ENCODE measurements at regions not wholly inside any gene's neighbourhood (a gene's known extent, or its start where the extent isn't known, plus 50 kb on each side); places are given as distances from the start of the nearest gene placed in this dataset.

DNA sequence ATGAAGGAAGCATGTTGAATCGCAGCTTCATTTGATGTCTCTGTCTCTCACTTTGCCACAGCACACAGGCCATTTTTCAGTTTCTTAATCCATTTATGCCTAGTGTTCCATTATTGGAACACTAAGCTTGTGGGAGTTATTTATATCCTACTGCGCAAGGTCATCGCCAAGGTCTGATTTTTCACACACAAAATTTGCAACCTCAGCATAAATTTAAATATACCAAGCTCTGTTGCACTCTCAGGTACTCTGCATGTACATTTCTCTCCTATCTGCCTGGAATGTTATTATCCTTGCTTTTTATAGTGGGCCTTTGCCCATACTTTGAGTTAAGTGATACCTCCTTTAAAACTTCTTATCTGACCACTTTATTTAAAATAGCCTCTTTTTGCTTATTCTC, 519.2 kb upstream of the TOM1L1 start:
- Histone ChIP-seq H3K27ac (ENCODE audit: low read depth, low read length) (no peak overlapping the region), H3K4me3 (ENCODE audit: insufficient read depth, low read length) (no peak overlapping the region), H2AFZ (ENCODE audit: low read length) (no peak overlapping the region), H3K4me2 (ENCODE audit: insufficient read depth, low read length) (no peak overlapping the region), H3K4me1 (ENCODE audit: insufficient read depth, low read length) (no peaks in the 10 kb centered on the region), H3K36me3 (ENCODE audit: insufficient read depth, low read length) (no peaks in the 10 kb centered on the region), H3K27me3 (ENCODE audit: insufficient read depth, low read length) (no peaks in the 10 kb centered on the region), H3K79me2 (ENCODE audit: insufficient read depth, low read length) (no peaks in the 10 kb centered on the region), H4K20me1 (ENCODE audit: insufficient read depth, low read length) (no peaks in the 10 kb centered on the region), H3K9me3 (ENCODE audit: low read depth, low read length) (no peaks in the 10 kb centered on the region)
- TF ChIP-seq, protein P1, sequence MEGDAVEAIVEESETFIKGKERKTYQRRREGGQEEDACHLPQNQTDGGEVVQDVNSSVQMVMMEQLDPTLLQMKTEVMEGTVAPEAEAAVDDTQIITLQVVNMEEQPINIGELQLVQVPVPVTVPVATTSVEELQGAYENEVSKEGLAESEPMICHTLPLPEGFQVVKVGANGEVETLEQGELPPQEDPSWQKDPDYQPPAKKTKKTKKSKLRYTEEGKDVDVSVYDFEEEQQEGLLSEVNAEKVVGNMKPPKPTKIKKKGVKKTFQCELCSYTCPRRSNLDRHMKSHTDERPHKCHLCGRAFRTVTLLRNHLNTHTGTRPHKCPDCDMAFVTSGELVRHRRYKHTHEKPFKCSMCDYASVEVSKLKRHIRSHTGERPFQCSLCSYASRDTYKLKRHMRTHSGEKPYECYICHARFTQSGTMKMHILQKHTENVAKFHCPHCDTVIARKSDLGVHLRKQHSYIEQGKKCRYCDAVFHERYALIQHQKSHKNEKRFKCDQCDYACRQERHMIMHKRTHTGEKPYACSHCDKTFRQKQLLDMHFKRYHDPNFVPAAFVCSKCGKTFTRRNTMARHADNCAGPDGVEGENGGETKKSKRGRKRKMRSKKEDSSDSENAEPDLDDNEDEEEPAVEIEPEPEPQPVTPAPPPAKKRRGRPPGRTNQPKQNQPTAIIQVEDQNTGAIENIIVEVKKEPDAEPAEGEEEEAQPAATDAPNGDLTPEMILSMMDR (IDR thresholded peaks at IDR 0.05; ENCODE audit: extremely low read depth, low read depth, low read length), result no peak
- no peak for DNase-seq (ENCODE audit: insufficient read length, low spot score, missing footprints)

DNA sequence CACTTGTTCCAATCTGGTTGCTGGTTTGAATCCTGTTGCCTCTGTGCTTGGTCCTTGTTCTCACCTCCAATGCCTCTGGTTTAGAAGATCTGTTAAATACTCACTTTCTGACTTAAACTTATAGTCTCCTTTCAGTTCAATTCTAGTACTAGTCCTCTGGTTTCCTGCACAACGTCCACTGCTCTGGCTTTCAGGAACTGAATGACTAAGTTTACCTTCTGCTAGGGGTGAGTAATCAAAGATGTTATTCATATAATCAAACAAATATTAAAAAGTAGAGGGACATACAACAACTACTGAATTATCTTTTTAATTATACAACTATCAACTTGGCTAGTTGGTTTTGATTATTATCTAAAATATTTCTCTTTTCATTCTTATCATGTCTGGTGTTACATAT, 496.4 kb upstream of the TOM1L1 start:
- Histone ChIP-seq H3K36me3 (ENCODE audit: insufficient read depth, low read length) (no peaks in the 10 kb centered on the region), H2AFZ (ENCODE audit: low read length) (no peak overlapping the region), H3K4me2 (ENCODE audit: insufficient read depth, low read length) (no peak overlapping the region), H4K20me1 (ENCODE audit: insufficient read depth, low read length) (no peaks in the 10 kb centered on the region), H3K4me3 (ENCODE audit: insufficient read depth, low read length) (no peak overlapping the region), H3K4me1 (ENCODE audit: insufficient read depth, low read length) (no peaks in the 10 kb centered on the region), H3K27ac (ENCODE audit: low read depth, low read length) (no peak overlapping the region), H3K79me2 (ENCODE audit: insufficient read depth, low read length) (no peaks in the 10 kb centered on the region), H3K9me3 (ENCODE audit: low read depth, low read length) (no peaks in the 10 kb centered on the region), H3K27me3 (ENCODE audit: insufficient read depth, low read length) (no peaks in the 10 kb centered on the region)
- no peak for DNase-seq (ENCODE audit: insufficient read length, low spot score, missing footprints)
- TF ChIP-seq, protein P1 (IDR thresholded peaks at IDR 0.05; ENCODE audit: extremely low read depth, low read depth, low read length), result no peak

DNA sequence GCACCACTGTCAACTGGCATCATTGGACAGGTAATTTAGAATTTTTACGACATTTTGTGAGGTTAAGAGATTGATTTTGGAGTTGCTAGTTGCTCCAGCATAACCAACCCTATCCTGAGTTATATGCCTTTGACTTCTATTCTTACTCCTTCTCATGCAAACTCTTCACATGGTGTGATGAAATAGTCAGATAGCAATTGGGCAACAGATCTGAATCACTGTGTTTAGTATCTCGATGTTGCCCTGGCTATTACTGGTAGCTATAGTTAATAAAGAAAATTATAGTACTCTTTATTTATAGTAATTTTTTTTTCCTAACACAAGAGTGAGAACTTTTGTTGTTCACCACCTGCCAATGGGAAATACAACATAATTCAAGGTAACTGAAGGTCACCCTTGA, 494.8 kb upstream of the TOM1L1 start:
- Histone ChIP-seq H3K36me3 (ENCODE audit: insufficient read depth, low read length) (no peaks in the 10 kb centered on the region), H3K27ac (ENCODE audit: low read depth, low read length) (no peak overlapping the region), H3K4me1 (ENCODE audit: insufficient read depth, low read length) (no peaks in the 10 kb centered on the region), H2AFZ (ENCODE audit: low read length) (no peak overlapping the region), H3K4me2 (ENCODE audit: insufficient read depth, low read length) (no peak overlapping the region), H3K9me3 (ENCODE audit: low read depth, low read length) (no peaks in the 10 kb centered on the region), H4K20me1 (ENCODE audit: insufficient read depth, low read length) (no peaks in the 10 kb centered on the region), H3K27me3 (ENCODE audit: insufficient read depth, low read length) (no peaks in the 10 kb centered on the region), H3K4me3 (ENCODE audit: insufficient read depth, low read length) (no peak overlapping the region), H3K79me2 (ENCODE audit: insufficient read depth, low read length) (no peaks in the 10 kb centered on the region)
- no peak for DNase-seq (ENCODE audit: insufficient read length, low spot score, missing footprints)
- TF ChIP-seq, protein P1 (IDR thresholded peaks at IDR 0.05; ENCODE audit: extremely low read depth, low read depth, low read length), result no peak

DNA sequence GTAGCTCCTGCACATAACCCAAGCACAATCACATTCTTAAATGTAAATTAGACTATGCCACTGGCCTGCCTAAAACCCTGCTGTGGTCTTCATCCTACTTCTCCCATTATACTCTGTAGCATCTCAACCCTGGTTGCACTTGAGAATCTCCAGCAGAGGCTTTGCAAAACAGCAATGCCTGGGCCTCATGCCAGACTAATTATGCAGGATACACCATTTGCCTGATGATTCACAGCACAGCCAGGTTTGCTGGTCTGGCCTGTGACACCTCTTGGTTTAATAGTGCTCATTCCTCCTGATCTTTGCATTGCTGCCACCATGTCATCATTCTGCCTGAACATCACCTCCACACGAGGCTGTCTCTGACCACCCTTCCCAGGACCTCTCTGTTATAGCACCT, 491.9 kb upstream of the TOM1L1 start:
- no peaks in the 10 kb centered on the region for H4K20me1 ChIP-seq (ENCODE audit: insufficient read depth, low read length)
- TF ChIP-seq, protein P1 (IDR thresholded peaks at IDR 0.05; ENCODE audit: extremely low read depth, low read depth, low read length), result no peak
- no peak overlapping the region for H3K4me3 ChIP-seq (ENCODE audit: insufficient read depth, low read length)
- no peaks in the 10 kb centered on the region for H3K27me3 ChIP-seq (ENCODE audit: insufficient read depth, low read length)
- no peak for DNase-seq (ENCODE audit: insufficient read length, low spot score, missing footprints)
- H3K9me3 ChIP-seq (ENCODE audit: low read depth, low read length), result no peaks in the 10 kb centered on the region
- H3K36me3 ChIP-seq (ENCODE audit: insufficient read depth, low read length), result no peaks in the 10 kb centered on the region
- H2AFZ ChIP-seq (ENCODE audit: low read length), result no peak overlapping the region
- H3K4me1 ChIP-seq (ENCODE audit: insufficient read depth, low read length), result no peaks in the 10 kb centered on the region
- H3K79me2 ChIP-seq (ENCODE audit: insufficient read depth, low read length), result no peaks in the 10 kb centered on the region
- no peak overlapping the region for H3K4me2 ChIP-seq (ENCODE audit: insufficient read depth, low read length)
- H3K27ac ChIP-seq (ENCODE audit: low read depth, low read length), result no peak overlapping the region

Data from osteoblast (primary cell).